ENCODE measurements at regions not wholly inside any gene's neighbourhood (a gene's known extent, or its start where the extent isn't known, plus 50 kb on each side); places are given as distances from the start of the nearest gene placed in this dataset.

GRCh38 chr13:87944038-87944437, 272.9 kb downstream of the SLITRK5 start:
- no peaks in the 10 kb centered on the region for H3K27me3 ChIP-seq (ENCODE audit: control insufficient read depth, insufficient read depth, low read length)
- H3K4me3 ChIP-seq (ENCODE audit: low read depth, low read length): no peak overlapping the region
- H3K27ac ChIP-seq (ENCODE audit: low read depth, low read length): no peak overlapping the region
- DNase-seq (ENCODE audit: low read depth, low spot score): no peak
- no peaks in the 10 kb centered on the region for H3K9me3 ChIP-seq (ENCODE audit: control insufficient read depth, insufficient read depth, low read length)
- CTCF ChIA-PET: interaction anchor here (0.5 kb wide), 1 partner anchor 10 kb away, joined by 3 read pairs; no protein-coding TSS in a partner anchor
- no peak for TF ChIP-seq CTCF (IDR thresholded peaks at IDR 0.05; ENCODE audit: low read depth, low read length)
- POLR2A ChIA-PET: no interaction called here

GRCh38 chr13:87952377-87952776, 281.2 kb downstream of the SLITRK5 start:
- H3K27ac ChIP-seq (ENCODE audit: low read depth, low read length): no peak overlapping the region
- no peak for TF ChIP-seq CTCF (IDR thresholded peaks at IDR 0.05; ENCODE audit: low read depth, low read length)
- no peak for DNase-seq (ENCODE audit: low read depth, low spot score)
- POLR2A ChIA-PET: no interaction called here
- no peaks in the 10 kb centered on the region for H3K9me3 ChIP-seq (ENCODE audit: control insufficient read depth, insufficient read depth, low read length)
- no peaks in the 10 kb centered on the region for H3K27me3 ChIP-seq (ENCODE audit: control insufficient read depth, insufficient read depth, low read length)
- H3K4me3 ChIP-seq (ENCODE audit: low read depth, low read length): no peak overlapping the region
- CTCF ChIA-PET: no interaction called here

- Histone ChIP-seq H3K9me3 (ENCODE audit: control insufficient read depth, insufficient read depth, low read length) (no peaks in the 10 kb centered on the region), H3K4me3 (ENCODE audit: low read depth, low read length) (no peak overlapping the region), H3K27me3 (ENCODE audit: control insufficient read depth, insufficient read depth, low read length) (no peaks in the 10 kb centered on the region), H3K27ac (ENCODE audit: low read depth, low read length) (no peak overlapping the region)
- no peak for DNase-seq (ENCODE audit: low read depth, low spot score)
- ChIA-PET POLR2A (no interaction called here), CTCF (interaction anchor here (0.6 kb wide), 1 partner anchor 10 kb away, joined by 3 read pairs; no protein-coding TSS in a partner anchor)
- no peak for TF ChIP-seq CTCF (IDR thresholded peaks at IDR 0.05; ENCODE audit: low read depth, low read length)
Measured at GRCh38 chr13:87953381-87953780, 282.2 kb downstream of the SLITRK5 start.

- Histone ChIP-seq H3K9me3 (ENCODE audit: control insufficient read depth, insufficient read depth, low read length) (no peaks in the 10 kb centered on the region), H3K27ac (ENCODE audit: low read depth, low read length) (no peak overlapping the region), H3K4me3 (ENCODE audit: low read depth, low read length) (no peak overlapping the region), H3K27me3 (ENCODE audit: control insufficient read depth, insufficient read depth, low read length) (no peaks in the 10 kb centered on the region)
- no peak for TF ChIP-seq CTCF (IDR thresholded peaks at IDR 0.05; ENCODE audit: low read depth, low read length)
- CTCF ChIA-PET: interaction anchor here (0.6 kb wide), 1 partner anchor 10 kb away, joined by 3 read pairs; no protein-coding TSS in a partner anchor
- no peak for DNase-seq (ENCODE audit: low read depth, low spot score)
- POLR2A ChIA-PET: no interaction called here
Measured at GRCh38 chr13:87954091-87954490, 282.9 kb downstream of the SLITRK5 start.

- no peak for TF ChIP-seq CTCF (IDR thresholded peaks at IDR 0.05; ENCODE audit: low read depth, low read length)
- Histone ChIP-seq H3K4me3 (ENCODE audit: low read depth, low read length) (no peak overlapping the region), H3K9me3 (ENCODE audit: control insufficient read depth, insufficient read depth, low read length) (no peaks in the 10 kb centered on the region), H3K27me3 (ENCODE audit: control insufficient read depth, insufficient read depth, low read length) (no peaks in the 10 kb centered on the region), H3K27ac (ENCODE audit: low read depth, low read length) (no peak overlapping the region)
- POLR2A ChIA-PET: no interaction called here
- CTCF ChIA-PET: no interaction called here
- no peak for DNase-seq (ENCODE audit: low read depth, low spot score)
Measured at GRCh38 chr13:87961546-87961945, 290.4 kb downstream of the SLITRK5 start.

Data from AG04450 (cell line).